ENCODE measurements at regions not wholly inside any gene's neighbourhood (a gene's known extent, or its start where the extent isn't known, plus 50 kb on each side); places are given as distances from the start of the nearest gene placed in this dataset.

GRCh38 chr4:183790661-183791060 is 114.4 kb upstream of the STOX2 start:
- intact Hi-C loops (cut with DNase I) = no loop called here
- peaks cover 0 to 11% of the 10 kb centered on the region in 2 donors for H3K4me1 ChIP-seq
- no peaks in the 10 kb centered on the region for H3K36me3 ChIP-seq
- no peaks in the 10 kb centered on the region for H3K27me3 ChIP-seq
- TF ChIP-seq POLR2A (IDR thresholded peaks at IDR 0.05) = no peak
- no peak overlapping the region for H3K27ac ChIP-seq
- H3K9me3 ChIP-seq = no peaks in the 10 kb centered on the region
- 91% methylated on average over 4 of the region's 4 CpGs for WGBS, 2 donors
- no peak overlapping the region for H3K4me3 ChIP-seq (replicated peaks in 1 of 3)
- DNase-seq = no peak

GRCh38 chr4:183797011-183797444 is 108.1 kb upstream of the STOX2 start:
- Histone ChIP-seq H3K9me3 (no peaks in the 10 kb centered on the region), H3K4me3 (replicated peaks in 1 of 3) (peak overlapping the region; percentile 18 to 79 (median 19)), H3K4me1 (peaks cover 23 to 28% of the 10 kb centered on the region in 2 donors), H3K27ac (peak overlapping the region; percentile 81 to 96 (median 89)), H3K27me3 (no peaks in the 10 kb centered on the region), H3K36me3 (no peaks in the 10 kb centered on the region)
- peak in 1 of 2 donors; percentile 70 for TF ChIP-seq POLR2A (IDR thresholded peaks at IDR 0.05)
- TF ChIP-seq, protein P1, sequence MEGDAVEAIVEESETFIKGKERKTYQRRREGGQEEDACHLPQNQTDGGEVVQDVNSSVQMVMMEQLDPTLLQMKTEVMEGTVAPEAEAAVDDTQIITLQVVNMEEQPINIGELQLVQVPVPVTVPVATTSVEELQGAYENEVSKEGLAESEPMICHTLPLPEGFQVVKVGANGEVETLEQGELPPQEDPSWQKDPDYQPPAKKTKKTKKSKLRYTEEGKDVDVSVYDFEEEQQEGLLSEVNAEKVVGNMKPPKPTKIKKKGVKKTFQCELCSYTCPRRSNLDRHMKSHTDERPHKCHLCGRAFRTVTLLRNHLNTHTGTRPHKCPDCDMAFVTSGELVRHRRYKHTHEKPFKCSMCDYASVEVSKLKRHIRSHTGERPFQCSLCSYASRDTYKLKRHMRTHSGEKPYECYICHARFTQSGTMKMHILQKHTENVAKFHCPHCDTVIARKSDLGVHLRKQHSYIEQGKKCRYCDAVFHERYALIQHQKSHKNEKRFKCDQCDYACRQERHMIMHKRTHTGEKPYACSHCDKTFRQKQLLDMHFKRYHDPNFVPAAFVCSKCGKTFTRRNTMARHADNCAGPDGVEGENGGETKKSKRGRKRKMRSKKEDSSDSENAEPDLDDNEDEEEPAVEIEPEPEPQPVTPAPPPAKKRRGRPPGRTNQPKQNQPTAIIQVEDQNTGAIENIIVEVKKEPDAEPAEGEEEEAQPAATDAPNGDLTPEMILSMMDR (IDR thresholded peaks at IDR 0.05) = no peak
- 0 to 1% methylated on average over 12 to 17 of the region's 39 CpGs for WGBS, 2 donors
- peak; percentile 89 to 90 for DNase-seq
- intact Hi-C loops (cut with DNase I) = no loop called here

- peak; percentile 70 for DNase-seq
- peak overlapping the region; percentile 18 to 79 (median 19) for H3K4me3 ChIP-seq (replicated peaks in 1 of 3)
- H3K27me3 ChIP-seq = no peaks in the 10 kb centered on the region
- peak in 1 of 2 donors; percentile 59 for TF ChIP-seq POLR2A (IDR thresholded peaks at IDR 0.05)
- TF ChIP-seq, protein P1 (IDR thresholded peaks at IDR 0.05) = peak in 1 of 6 experiments; percentile 12
- no peaks in the 10 kb centered on the region for H3K36me3 ChIP-seq
- peaks cover 24 to 28% of the 10 kb centered on the region in 2 donors for H3K4me1 ChIP-seq
- peak overlapping the region; percentile 81 to 96 (median 89) for H3K27ac ChIP-seq
- intact Hi-C loops (cut with DNase I) = no loop called here
- 1% methylated on average over 36 of the region's 105 CpGs; no CpG with 5 or more reads in 1 of the 2 donors for WGBS, 2 donors
- no peaks in the 10 kb centered on the region for H3K9me3 ChIP-seq
These were observed 107.4 kb upstream of the STOX2 start for GRCh38 chr4:183797445-183798300.

DNA sequence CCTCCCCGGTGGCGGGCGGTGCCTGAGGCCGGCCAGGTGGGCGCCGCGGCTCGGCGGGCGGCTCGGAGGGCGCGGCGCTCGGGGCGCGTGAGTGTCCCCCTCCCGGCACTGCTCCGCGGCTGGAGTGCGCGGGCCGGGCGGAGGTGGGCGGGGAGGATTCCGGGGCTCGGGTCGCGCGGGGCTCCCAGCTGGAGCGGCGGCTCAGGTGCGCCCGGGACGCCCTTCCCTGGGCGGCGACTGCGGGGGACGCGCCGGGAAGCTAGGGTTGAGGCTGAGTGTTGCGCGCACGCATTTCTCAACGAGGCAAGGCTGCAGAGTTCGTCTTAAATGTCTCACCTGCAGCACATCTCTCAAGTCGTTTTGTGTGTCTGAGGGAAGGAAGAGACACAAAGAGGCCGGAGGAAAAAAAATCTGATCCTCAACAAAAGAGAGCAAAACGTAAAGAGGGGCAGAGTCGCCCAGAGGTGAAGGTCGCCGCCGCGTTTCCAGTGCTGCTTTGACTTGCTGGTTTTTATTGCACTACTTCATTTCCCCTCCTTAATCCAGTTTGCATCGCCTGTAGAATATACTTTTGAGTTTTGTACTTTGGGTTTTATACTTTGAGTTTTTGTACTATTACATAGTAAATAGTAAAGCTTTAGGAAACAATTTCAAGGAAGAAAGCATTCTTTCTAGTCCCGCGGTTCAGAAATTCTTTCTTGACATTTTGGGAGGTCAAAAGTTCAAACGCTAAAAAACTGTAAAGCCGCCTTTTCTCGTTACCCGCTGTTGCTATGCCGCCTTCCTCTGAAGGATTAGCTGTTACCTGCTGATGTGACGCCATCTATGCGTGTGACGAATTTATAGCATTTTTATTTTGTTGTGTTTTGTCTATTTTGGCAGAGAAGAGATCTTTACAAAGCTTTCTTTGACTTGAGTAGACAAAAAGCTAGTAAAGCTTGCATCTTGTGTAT is 106.5 kb upstream of the STOX2 start:
- WGBS, 2 donors = 6 to 9% methylated on average over 27 to 28 of the region's 65 CpGs
- Histone ChIP-seq H3K27me3 (no peaks in the 10 kb centered on the region), H3K4me3 (replicated peaks in 1 of 3) (peak overlapping the region in 2 of 3 donors; percentile 18 to 79), H3K9me3 (no peaks in the 10 kb centered on the region), H3K4me1 (peaks cover 24 to 28% of the 10 kb centered on the region in 2 donors), H3K27ac (peak overlapping the region; percentile 81 to 96 (median 89)), H3K36me3 (no peaks in the 10 kb centered on the region)
- intact Hi-C loops (cut with DNase I) = no loop called here
- peak; percentile 45 for DNase-seq
- TF ChIP-seq, protein P1 (IDR thresholded peaks at IDR 0.05) = no peak
- TF ChIP-seq POLR2A (IDR thresholded peaks at IDR 0.05) = peak in 1 of 2 donors; percentile 31

DNA sequence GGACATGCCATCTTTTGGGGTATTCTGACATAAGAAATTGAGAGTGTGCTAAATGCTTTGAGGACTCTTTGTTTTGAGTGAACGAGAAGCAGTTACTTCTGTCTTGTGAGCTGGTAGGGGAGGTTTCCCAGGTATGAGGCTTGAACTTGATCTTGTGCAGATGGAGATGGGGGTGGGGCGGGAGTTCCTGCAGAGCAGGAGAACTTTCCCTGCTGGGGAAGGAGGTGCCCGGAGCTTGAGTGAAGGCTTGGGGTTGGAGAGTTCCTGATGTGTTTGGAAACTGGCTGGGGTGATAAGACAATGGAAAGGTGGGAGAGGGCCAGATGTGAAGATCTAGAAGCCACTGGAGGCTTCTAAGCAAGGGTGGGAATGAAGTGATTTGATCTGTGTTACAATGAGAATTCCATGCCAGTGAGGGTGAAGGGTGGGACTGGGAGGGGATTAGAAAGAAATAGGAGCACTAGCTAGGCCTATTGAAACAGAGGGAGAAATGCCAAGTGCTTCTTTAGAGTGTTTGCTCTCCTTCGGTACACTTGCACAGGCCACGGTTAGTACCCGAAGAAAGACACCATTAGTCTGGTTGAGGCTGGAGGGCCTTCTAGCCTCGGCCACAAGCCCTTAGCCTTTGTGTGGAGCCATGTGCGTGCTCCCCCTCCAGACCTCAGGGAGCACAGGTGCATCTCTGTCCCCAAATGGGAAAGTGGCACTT is 103.5 kb upstream of the STOX2 start:
- H3K27ac ChIP-seq = peak overlapping the region in 2 of 3 donors; percentile 15 to 39
- no peak overlapping the region for H3K4me3 ChIP-seq (replicated peaks in 1 of 3)
- no peaks in the 10 kb centered on the region for H3K36me3 ChIP-seq
- H3K27me3 ChIP-seq = no peaks in the 10 kb centered on the region
- no peak for TF ChIP-seq POLR2A (IDR thresholded peaks at IDR 0.05)
- TF ChIP-seq, protein P1 (IDR thresholded peaks at IDR 0.05) = no peak
- 44 to 49% methylated on average over 8 of the region's 8 CpGs for WGBS, 2 donors
- intact Hi-C loops (cut with DNase I) = no loop called here
- peak; percentile 35 to 45 for DNase-seq
- peaks cover 19 to 20% of the 10 kb centered on the region in 2 donors for H3K4me1 ChIP-seq
- no peaks in the 10 kb centered on the region for H3K9me3 ChIP-seq

Data from thyroid gland (tissue), 4 donors.